Testis (tissue), 2 donors: ENCODE measurements at regions not wholly inside any gene's neighbourhood (a gene's known extent, or its start where the extent isn't known, plus 50 kb on each side); places are given as distances from the start of the nearest gene placed in this dataset.

Source experiments
- POLR2A ChIP-seq: fragments of 450-650 bp; IDR thresholded peaks from one replicate; pipeline ENCODE4 v1.6.1; 2017; ENCODE audit warnings: antibody characterized with exemption, mild to moderate bottlenecking, moderate library complexity
- TF ChIP-seq, protein P1 (sequence below), 3 experiments: fragments of 450-650 bp in 2 of 3; fragments of 200-600 bp in 1 of 3; sonication (generic) in 1 of 3; IDR thresholded peaks; one replicate each; pipeline ENCODE4 v1.5.1; 2016 to 2019; ENCODE audit warnings: antibody characterized with exemption in 3 of 3, mild to moderate bottlenecking in 2 of 3, moderate library complexity in 1 of 3

DNA sequence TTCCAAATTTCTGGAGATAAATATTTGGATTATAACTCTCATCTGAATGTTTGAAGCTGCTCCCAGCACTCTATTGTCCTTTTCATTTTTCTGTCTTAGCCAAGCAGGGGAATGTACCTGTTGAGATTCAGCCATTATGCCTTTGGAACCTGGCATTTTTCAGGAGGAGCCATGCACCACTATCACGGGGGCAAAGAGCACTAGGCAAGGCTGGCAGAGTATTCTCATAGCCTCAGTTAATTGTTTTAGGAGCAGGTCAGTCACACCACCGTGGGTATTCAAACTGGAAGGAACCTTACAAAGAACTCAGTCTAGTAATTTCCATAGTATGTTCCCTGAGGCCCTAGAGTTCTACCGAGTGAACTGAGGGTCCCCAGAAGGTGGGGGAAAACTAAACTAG is 348.9 kb downstream of the TMEM114 start:
- TF ChIP-seq, protein P1, sequence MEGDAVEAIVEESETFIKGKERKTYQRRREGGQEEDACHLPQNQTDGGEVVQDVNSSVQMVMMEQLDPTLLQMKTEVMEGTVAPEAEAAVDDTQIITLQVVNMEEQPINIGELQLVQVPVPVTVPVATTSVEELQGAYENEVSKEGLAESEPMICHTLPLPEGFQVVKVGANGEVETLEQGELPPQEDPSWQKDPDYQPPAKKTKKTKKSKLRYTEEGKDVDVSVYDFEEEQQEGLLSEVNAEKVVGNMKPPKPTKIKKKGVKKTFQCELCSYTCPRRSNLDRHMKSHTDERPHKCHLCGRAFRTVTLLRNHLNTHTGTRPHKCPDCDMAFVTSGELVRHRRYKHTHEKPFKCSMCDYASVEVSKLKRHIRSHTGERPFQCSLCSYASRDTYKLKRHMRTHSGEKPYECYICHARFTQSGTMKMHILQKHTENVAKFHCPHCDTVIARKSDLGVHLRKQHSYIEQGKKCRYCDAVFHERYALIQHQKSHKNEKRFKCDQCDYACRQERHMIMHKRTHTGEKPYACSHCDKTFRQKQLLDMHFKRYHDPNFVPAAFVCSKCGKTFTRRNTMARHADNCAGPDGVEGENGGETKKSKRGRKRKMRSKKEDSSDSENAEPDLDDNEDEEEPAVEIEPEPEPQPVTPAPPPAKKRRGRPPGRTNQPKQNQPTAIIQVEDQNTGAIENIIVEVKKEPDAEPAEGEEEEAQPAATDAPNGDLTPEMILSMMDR (IDR thresholded peaks at IDR 0.05): no peak
- no peak for TF ChIP-seq POLR2A
